KMS-11 (cell line): ENCODE measurements at regions not wholly inside any gene's neighbourhood (a gene's known extent, or its start where the extent isn't known, plus 50 kb on each side); places are given as distances from the start of the nearest gene placed in this dataset.

Experiments
- H2AFZ ChIP-seq: fragments of 200-600 bp; sonication (generic); 2 replicates; pipeline ENCODE4 v1.6.1; 2016; ENCODE audit warnings: antibody characterized with exemption, mixed run types, low read depth
- H3K27ac ChIP-seq: fragments of 200-600 bp; sonication (generic); 2 replicates; pipeline ENCODE4 v1.6.1; 2016; ENCODE audit warnings: mild to moderate bottlenecking, mixed run types
- H3K27me3 ChIP-seq: fragments of 200-600 bp; sonication (generic); 2 replicates; pipeline ENCODE4 v1.6.1; 2017; ENCODE audit warnings: mild to moderate bottlenecking, low read depth, mixed run types, moderate library complexity; ENCODE audit not compliant: insufficient read depth
- H3K36me3 ChIP-seq: fragments of 200-600 bp; sonication (generic); 2 replicates; pipeline ENCODE4 v1.6.1; 2017; ENCODE audit warnings: mild to moderate bottlenecking, mixed run types; ENCODE audit not compliant: insufficient read depth
- H3K4me1 ChIP-seq: fragments of 200-600 bp; sonication (generic); 2 replicates; pipeline ENCODE4 v1.6.1; 2016; ENCODE audit warnings: mild to moderate bottlenecking, low read depth, mixed run types; ENCODE audit not compliant: poor library complexity, severe bottlenecking
- H3K4me2 ChIP-seq: fragments of 200-600 bp; sonication (generic); 2 replicates; pipeline ENCODE4 v1.7.0; 2016; ENCODE audit warnings: mild to moderate bottlenecking, mixed run types
- H3K4me3 ChIP-seq: fragments of 200-600 bp; sonication (generic); IDR thresholded peaks from 2 replicates; pipeline ENCODE4 v1.6.1; 2017; ENCODE audit warnings: low read depth, low read length, mixed read lengths; ENCODE audit not compliant: insufficient read depth
- H3K79me2 ChIP-seq: fragments of 200-600 bp; sonication (generic); 2 replicates; pipeline ENCODE4 v1.6.1; 2016; ENCODE audit warnings: low read depth, mixed run types; ENCODE audit not compliant: insufficient read depth
- H3K9ac ChIP-seq: fragments of 200-600 bp; sonication (generic); 2 replicates; pipeline ENCODE4 v1.6.1; 2016; ENCODE audit warnings: mild to moderate bottlenecking, mixed run types
- H4K20me1 ChIP-seq: fragments of 200-600 bp; sonication (generic); 2 replicates; pipeline ENCODE4 v1.6.1; 2016; ENCODE audit warnings: mild to moderate bottlenecking, mixed run types; ENCODE audit not compliant: insufficient read depth
- TF ChIP-seq, protein P1 (sequence below): fragments of 200-600 bp; sonication (generic); conservative IDR thresholded peaks from 2 replicates; pipeline ENCODE4 v1.6.1; 2017; ENCODE audit warnings: low read depth, mild to moderate bottlenecking, antibody characterized with exemption, low read length, moderate library complexity, mixed read lengths

DNA sequence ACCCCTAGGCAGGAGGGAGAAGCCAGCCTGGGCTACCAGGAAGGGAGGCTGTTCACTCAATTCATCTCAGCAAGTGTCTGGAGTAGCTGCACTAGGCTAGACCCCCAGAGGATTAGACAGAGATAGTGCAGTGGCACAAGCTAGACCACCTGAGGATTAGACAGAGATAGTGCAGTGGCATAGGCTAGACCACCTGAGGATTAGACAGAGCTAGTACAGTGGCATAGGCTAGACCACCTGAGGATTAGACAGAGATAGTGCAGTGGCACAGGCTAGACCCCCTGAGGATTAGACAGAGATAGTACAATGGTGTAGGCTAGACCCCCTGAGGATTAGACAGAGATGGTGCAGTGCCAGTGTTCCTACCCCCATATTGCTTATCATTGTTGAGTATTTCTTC lies 74.1 kb upstream of the SDK2 start:
- no peak overlapping the region for H3K27ac ChIP-seq
- H3K4me1 ChIP-seq: no peaks in the 10 kb centered on the region
- TF ChIP-seq, protein P1, sequence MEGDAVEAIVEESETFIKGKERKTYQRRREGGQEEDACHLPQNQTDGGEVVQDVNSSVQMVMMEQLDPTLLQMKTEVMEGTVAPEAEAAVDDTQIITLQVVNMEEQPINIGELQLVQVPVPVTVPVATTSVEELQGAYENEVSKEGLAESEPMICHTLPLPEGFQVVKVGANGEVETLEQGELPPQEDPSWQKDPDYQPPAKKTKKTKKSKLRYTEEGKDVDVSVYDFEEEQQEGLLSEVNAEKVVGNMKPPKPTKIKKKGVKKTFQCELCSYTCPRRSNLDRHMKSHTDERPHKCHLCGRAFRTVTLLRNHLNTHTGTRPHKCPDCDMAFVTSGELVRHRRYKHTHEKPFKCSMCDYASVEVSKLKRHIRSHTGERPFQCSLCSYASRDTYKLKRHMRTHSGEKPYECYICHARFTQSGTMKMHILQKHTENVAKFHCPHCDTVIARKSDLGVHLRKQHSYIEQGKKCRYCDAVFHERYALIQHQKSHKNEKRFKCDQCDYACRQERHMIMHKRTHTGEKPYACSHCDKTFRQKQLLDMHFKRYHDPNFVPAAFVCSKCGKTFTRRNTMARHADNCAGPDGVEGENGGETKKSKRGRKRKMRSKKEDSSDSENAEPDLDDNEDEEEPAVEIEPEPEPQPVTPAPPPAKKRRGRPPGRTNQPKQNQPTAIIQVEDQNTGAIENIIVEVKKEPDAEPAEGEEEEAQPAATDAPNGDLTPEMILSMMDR: no peak
- H2AFZ ChIP-seq: no peak overlapping the region
- no peaks in the 10 kb centered on the region for H4K20me1 ChIP-seq
- no peaks in the 10 kb centered on the region for H3K79me2 ChIP-seq
- H3K4me3 ChIP-seq: no peak overlapping the region
- H3K36me3 ChIP-seq: no peaks in the 10 kb centered on the region
- H3K27me3 ChIP-seq: peaks cover 79% of the 10 kb centered on the region; the same call in 1 of the 2 replicates
- H3K4me2 ChIP-seq: no peak overlapping the region
- no peak overlapping the region for H3K9ac ChIP-seq

DNA sequence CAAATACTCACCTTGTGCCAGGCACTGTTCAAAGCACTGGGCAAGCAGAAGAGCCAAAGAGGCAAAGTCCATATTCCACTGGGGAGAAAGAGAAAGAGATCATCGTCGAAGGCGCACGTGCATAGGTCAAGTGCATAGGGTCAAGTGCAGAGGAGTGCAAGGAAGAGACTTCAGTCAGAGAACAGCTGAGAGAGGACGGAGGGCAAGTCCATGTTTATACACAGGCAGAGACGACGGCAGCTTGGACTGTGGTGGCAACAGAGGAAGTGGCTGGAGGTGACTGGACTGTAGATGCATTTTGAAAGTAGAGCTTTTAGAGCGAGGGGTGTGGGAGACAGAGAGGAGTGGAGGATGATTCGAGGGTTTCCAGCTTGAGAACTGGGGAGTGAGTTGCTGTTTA lies 74.7 kb upstream of the SDK2 start:
- no peak overlapping the region for H2AFZ ChIP-seq
- no peak overlapping the region for H3K9ac ChIP-seq
- TF ChIP-seq, protein P1: no peak
- no peaks in the 10 kb centered on the region for H3K36me3 ChIP-seq
- peaks cover 75% of the 10 kb centered on the region; the same call in 1 of the 2 replicates for H3K27me3 ChIP-seq
- H3K4me2 ChIP-seq: no peak overlapping the region
- no peak overlapping the region for H3K4me3 ChIP-seq
- H3K4me1 ChIP-seq: no peaks in the 10 kb centered on the region
- no peak overlapping the region for H3K27ac ChIP-seq
- no peaks in the 10 kb centered on the region for H4K20me1 ChIP-seq
- H3K79me2 ChIP-seq: no peaks in the 10 kb centered on the region

DNA sequence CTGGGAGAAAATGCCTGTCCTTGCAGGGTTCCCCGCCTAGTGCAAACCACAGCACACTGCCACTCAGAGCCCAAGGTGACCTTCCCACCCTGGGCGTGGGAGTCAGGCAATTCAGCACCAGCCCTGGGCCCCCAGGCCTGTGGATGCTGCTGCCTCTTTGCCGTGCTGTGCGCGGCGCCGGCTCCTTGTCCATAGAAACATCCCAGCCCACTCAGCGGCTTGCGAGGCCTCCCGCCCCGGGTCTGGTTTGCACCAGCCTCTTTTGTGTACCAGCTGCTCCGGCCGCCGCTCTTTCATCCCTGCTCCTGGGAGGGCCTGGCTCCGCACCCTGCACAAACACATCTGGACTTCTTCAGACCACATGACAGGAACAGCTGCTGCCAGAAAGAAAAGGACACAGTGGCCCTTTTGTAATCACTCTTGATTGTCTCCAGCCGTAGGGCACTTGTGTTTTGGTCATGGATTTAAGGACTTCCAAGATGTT lies 75.4 kb upstream of the SDK2 start:
- Histone ChIP-seq H3K27ac (no peak overlapping the region), H3K4me2 (no peak overlapping the region), H3K79me2 (no peaks in the 10 kb centered on the region), H2AFZ (no peak overlapping the region), H3K27me3 (peaks cover 68% of the 10 kb centered on the region; the same call in 1 of the 2 replicates), H4K20me1 (no peaks in the 10 kb centered on the region), H3K36me3 (no peaks in the 10 kb centered on the region), H3K4me1 (no peaks in the 10 kb centered on the region), H3K9ac (no peak overlapping the region), H3K4me3 (no peak overlapping the region)
- TF ChIP-seq, protein P1: no peak

DNA sequence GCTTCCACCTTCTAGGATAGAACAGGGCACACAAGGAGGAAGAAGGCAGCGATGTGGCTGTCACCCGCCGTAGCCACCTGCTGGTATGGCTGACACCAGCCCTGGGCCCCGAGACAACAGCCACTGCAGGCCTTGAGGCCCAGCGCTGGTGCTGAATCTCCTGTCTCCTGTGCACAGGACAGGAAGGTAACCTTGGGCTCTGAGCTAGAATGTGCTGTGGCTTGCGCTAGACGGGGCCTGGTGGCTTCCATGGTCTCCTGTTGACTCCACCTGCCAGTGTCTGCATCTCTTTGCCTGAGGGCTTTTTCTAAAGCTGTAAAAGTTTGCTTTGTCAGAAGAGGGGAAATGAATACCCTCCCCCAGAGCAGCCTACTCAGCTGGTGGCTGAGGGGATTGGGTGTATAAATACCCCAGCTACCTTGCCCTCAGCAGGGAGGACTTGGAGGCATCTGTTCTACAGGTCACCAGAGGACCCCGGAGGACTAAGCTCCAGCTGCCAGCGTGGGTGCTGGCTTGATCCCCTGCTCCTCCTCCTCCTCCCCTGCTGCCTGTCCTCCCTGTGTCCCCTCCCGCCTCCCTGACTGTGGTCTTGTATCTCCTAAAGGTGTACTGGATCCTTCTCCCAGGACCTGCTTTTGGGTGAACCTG lies 76.1 kb upstream of the SDK2 start:
- H3K9ac ChIP-seq: no peak overlapping the region
- H3K4me2 ChIP-seq: no peak overlapping the region
- no peaks in the 10 kb centered on the region for H4K20me1 ChIP-seq
- H3K79me2 ChIP-seq: no peaks in the 10 kb centered on the region
- no peaks in the 10 kb centered on the region for H3K4me1 ChIP-seq
- no peak overlapping the region for H3K4me3 ChIP-seq
- peaks cover 64% of the 10 kb centered on the region; the same call in 1 of the 2 replicates for H3K27me3 ChIP-seq
- TF ChIP-seq, protein P1: no peak
- no peaks in the 10 kb centered on the region for H3K36me3 ChIP-seq
- H2AFZ ChIP-seq: no peak overlapping the region
- H3K27ac ChIP-seq: no peak overlapping the region
